ENCODE measurements at regions not wholly inside any gene's neighbourhood (a gene's known extent, or its start where the extent isn't known, plus 50 kb on each side); places are given as distances from the start of the nearest gene placed in this dataset.

DNA sequence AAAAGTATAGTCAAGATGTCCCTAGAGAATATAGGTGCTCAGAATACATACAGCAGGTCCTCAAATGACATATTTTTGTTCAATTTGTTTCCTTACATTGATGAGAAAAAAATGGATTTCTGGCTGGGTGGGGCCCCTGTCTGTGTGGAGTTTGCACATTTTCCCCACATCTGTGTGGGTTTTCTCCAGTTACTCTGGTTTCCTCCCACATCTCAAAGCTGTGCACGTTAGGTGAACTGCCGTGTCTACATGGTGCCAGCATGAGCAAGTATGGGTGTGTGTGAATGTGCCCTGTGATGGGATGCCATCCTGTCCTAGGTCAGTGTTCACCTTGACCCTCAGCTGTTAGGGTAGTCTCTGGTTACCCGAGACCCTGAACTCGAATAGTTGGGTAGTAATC is 289.1 kb downstream of the GRIN2B start:
- TF ChIP-seq RCOR1 (IDR thresholded peaks at IDR 0.05; ENCODE audit: insufficient replicate concordance, low read length): no peak
- TF ChIP-seq MAZ (IDR thresholded peaks at IDR 0.05; ENCODE audit: borderline replicate concordance, low read depth, low read length): no peak
- TF ChIP-seq, protein P1, sequence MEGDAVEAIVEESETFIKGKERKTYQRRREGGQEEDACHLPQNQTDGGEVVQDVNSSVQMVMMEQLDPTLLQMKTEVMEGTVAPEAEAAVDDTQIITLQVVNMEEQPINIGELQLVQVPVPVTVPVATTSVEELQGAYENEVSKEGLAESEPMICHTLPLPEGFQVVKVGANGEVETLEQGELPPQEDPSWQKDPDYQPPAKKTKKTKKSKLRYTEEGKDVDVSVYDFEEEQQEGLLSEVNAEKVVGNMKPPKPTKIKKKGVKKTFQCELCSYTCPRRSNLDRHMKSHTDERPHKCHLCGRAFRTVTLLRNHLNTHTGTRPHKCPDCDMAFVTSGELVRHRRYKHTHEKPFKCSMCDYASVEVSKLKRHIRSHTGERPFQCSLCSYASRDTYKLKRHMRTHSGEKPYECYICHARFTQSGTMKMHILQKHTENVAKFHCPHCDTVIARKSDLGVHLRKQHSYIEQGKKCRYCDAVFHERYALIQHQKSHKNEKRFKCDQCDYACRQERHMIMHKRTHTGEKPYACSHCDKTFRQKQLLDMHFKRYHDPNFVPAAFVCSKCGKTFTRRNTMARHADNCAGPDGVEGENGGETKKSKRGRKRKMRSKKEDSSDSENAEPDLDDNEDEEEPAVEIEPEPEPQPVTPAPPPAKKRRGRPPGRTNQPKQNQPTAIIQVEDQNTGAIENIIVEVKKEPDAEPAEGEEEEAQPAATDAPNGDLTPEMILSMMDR (conservative IDR thresholded peaks at IDR 0.05; ENCODE audit: low read depth, low read length): no peak
- TF ChIP-seq MAFK (IDR thresholded peaks at IDR 0.05; ENCODE audit: low read depth, low read length): no peak
- TF ChIP-seq POLR2A (IDR thresholded peaks at IDR 0.05; ENCODE audit: low read depth, low read length): no peak
- no peak for TF ChIP-seq NFE2L2 (IDR thresholded peaks at IDR 0.05; ENCODE audit: low read depth, low read length)
- TF ChIP-seq, protein P2, sequence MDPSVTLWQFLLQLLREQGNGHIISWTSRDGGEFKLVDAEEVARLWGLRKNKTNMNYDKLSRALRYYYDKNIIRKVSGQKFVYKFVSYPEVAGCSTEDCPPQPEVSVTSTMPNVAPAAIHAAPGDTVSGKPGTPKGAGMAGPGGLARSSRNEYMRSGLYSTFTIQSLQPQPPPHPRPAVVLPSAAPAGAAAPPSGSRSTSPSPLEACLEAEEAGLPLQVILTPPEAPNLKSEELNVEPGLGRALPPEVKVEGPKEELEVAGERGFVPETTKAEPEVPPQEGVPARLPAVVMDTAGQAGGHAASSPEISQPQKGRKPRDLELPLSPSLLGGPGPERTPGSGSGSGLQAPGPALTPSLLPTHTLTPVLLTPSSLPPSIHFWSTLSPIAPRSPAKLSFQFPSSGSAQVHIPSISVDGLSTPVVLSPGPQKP (IDR thresholded peaks at IDR 0.05; ENCODE audit: borderline replicate concordance, low read depth, low read length): no peak
- TF ChIP-seq BHLHE40 (IDR thresholded peaks at IDR 0.05; ENCODE audit: low read depth, low read length): no peak
- TF ChIP-seq RAD21 (IDR thresholded peaks at IDR 0.05; ENCODE audit: low read length): no peak
- TF ChIP-seq RFX5 (IDR thresholded peaks at IDR 0.05; ENCODE audit: low read depth, low read length): no peak
- TF ChIP-seq SMC3 (IDR thresholded peaks at IDR 0.05; ENCODE audit: low read depth, low read length): no peak
- no peak for TF ChIP-seq MXI1 (IDR thresholded peaks at IDR 0.05; ENCODE audit: borderline replicate concordance, low read depth, low read length)
- TF ChIP-seq FOS (IDR thresholded peaks at IDR 0.05; ENCODE audit: low read depth, low read length): no peak
- no peak for TF ChIP-seq CEBPB (IDR thresholded peaks at IDR 0.05; ENCODE audit: low read depth, low read length)
- TF ChIP-seq, protein P3, sequence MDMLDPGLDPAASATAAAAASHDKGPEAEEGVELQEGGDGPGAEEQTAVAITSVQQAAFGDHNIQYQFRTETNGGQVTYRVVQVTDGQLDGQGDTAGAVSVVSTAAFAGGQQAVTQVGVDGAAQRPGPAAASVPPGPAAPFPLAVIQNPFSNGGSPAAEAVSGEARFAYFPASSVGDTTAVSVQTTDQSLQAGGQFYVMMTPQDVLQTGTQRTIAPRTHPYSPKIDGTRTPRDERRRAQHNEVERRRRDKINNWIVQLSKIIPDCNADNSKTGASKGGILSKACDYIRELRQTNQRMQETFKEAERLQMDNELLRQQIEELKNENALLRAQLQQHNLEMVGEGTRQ (IDR thresholded peaks at IDR 0.05; ENCODE audit: low read depth, low read length): no peak
- Histone ChIP-seq H3K9ac (ENCODE audit: low read depth, low read length) (no peak overlapping the region), H4K8ac (ENCODE audit: low read depth in 2 of 2, low read length in 2 of 2) (no peak overlapping the region), H4K91ac (ENCODE audit: insufficient read depth, low read depth, low read length) (no peak overlapping the region), H2BK120ac (ENCODE audit: low read depth, low read length) (no peak overlapping the region), H3K14ac (replicated peaks; ENCODE audit: low read depth, low read length) (no peak overlapping the region), H3K9me1 (ENCODE audit: insufficient read depth, low read length) (no peaks in the 10 kb centered on the region), H3K18ac (ENCODE audit: low read depth, low read length) (no peak overlapping the region), H3K4ac (ENCODE audit: low read depth, low read length) (no peak overlapping the region), H3K9me3 (ENCODE audit: control insufficient read depth, insufficient read depth, low read length) (no peaks in the 10 kb centered on the region), H2AK5ac (ENCODE audit: low read depth, low read length) (no peak overlapping the region), H2AFZ (replicated peaks; ENCODE audit: low read length, poor library complexity) (no peak overlapping the region), H2BK20ac (ENCODE audit: low read depth, low read length) (no peak overlapping the region), H4K5ac (ENCODE audit: low read depth, low read length) (no peak overlapping the region), H3K27me3 (ENCODE audit: control insufficient read depth, insufficient read depth, low read length) (no peaks in the 10 kb centered on the region), H3K27ac (ENCODE audit: insufficient read depth, low read length) (no peak overlapping the region), H3K4me1 (ENCODE audit: control insufficient read depth, insufficient read depth, low read length) (no peaks in the 10 kb centered on the region), H3K79me1 (ENCODE audit: low read depth in 1 of 2, low read length in 2 of 2) (no peaks in the 10 kb centered on the region), H2BK15ac (ENCODE audit: low read depth, low read length) (no peak overlapping the region), H4K20me1 (ENCODE audit: insufficient read depth, low read length) (no peaks in the 10 kb centered on the region), H3K36me3 (ENCODE audit: control insufficient read depth, insufficient read depth, low read length) (no peaks in the 10 kb centered on the region), H2BK5ac (ENCODE audit: low read depth, low read length, poor library complexity, severe bottlenecking) (no peak overlapping the region), H2AK9ac (replicated peaks; ENCODE audit: low read depth, low read length, poor library complexity) (no peak overlapping the region), H3K4me2 (ENCODE audit: low read depth, low read length) (no peak overlapping the region), H3K56ac (ENCODE audit: extremely low read depth, insufficient read depth, low read length) (no peak overlapping the region), H3K4me3 (ENCODE audit: insufficient read depth, low read depth, low read length) (no peak overlapping the region), H3K23ac (ENCODE audit: low read depth, low read length) (no peak overlapping the region)
- DNase-seq: no peak
- in situ Hi-C loops (cut with MboI; ENCODE audit: low sequenced_read_pairs) (no loop called here), intact Hi-C loops (cut with micrococcal nuclease) (no loop called here), dilution Hi-C loops (cut with HindIII; ENCODE audit: low sequenced_read_pairs, unreplicated experiment) (no loop called here)
- WGBS, 2 experiments (ENCODE audit: extremely low coverage in 2 of 2, insufficient read length in 1 of 2): no CpG with 5 or more reads among the region's 4 CpGs
- no peak for ATAC-seq (ENCODE audit: low read depth)
- no TSS peak for BruUV-seq (replicated peaks)
- POLR2A ChIA-PET (ENCODE audit: unreplicated experiment): no interaction called here
- CTCF ChIA-PET: no interaction called here

Data from IMR-90 (cell line).